ENCODE measurements at regions not wholly inside any gene's neighbourhood (a gene's known extent, or its start where the extent isn't known, plus 50 kb on each side); places are given as distances from the start of the nearest gene placed in this dataset.
"Not testable (repeated sequence)": the region's sequence is repeated elsewhere in the genome, so short reads cannot be mapped to it uniquely, and the experiment has no call there.

GRCh38 chr2:116510117-116510671 lies 1304.3 kb upstream of the DDX18 start:
- DNase-seq (ENCODE audit: low spot score) = no peak

- no peak for DNase-seq (ENCODE audit: low spot score)
Observed at GRCh38 chr2:116511426-116511825, 1303.1 kb upstream of the DDX18 start.

- no peak for DNase-seq (ENCODE audit: low spot score)
Observed at GRCh38 chr2:116513991-116514390, 1300.5 kb upstream of the DDX18 start.

GRCh38 chr2:116517936-116518335 lies 1296.6 kb upstream of the DDX18 start:
- no peak for DNase-seq (ENCODE audit: low spot score)

GRCh38 chr2:116537811-116538210 lies 1276.7 kb upstream of the DDX18 start:
- DNase-seq (ENCODE audit: low spot score) = no peak

- DNase-seq (ENCODE audit: low spot score) = no peak
Observed at GRCh38 chr2:116545286-116546068, 1269.0 kb upstream of the DDX18 start.

GRCh38 chr2:116552738-116553419 lies 1261.6 kb upstream of the DDX18 start:
- DNase-seq (ENCODE audit: low spot score) = not testable (repeated sequence)

GRCh38 chr2:116580209-116580608 lies 1234.3 kb upstream of the DDX18 start:
- no peak for DNase-seq (ENCODE audit: low spot score)

- no peak for DNase-seq (ENCODE audit: low spot score)
Observed at GRCh38 chr2:116582850-116583249, 1231.6 kb upstream of the DDX18 start.

- no peak for DNase-seq (ENCODE audit: low spot score)
Observed at GRCh38 chr2:116585669-116586327, 1228.7 kb upstream of the DDX18 start.

GRCh38 chr2:116586328-116586689 lies 1228.2 kb upstream of the DDX18 start:
- DNase-seq (ENCODE audit: low spot score) = no peak
